K562 (cell line): ENCODE measurements at regions not wholly inside any gene's neighbourhood (a gene's known extent, or its start where the extent isn't known, plus 50 kb on each side); places are given as distances from the start of the nearest gene placed in this dataset.

ENCODE experiments used
- ATAC-seq: fragments of 200-7000 bp; cut with Tn5 transposase; 3 replicates; pipeline ENCODE4 v1.9.1; 2020; ENCODE audit warnings: moderate library complexity
- BruUV-seq: library from RNA; stranded (reverse); fragments of 400-500 nt; replicated peaks from 2 replicates; lab custom pipeline; 2021; lab: Mats Ljungman, UMichigan
- CTCF ChIA-PET: fragments of 300-600 bp; formaldehyde crosslinking; extraction: SDS; loops from one replicate; lab custom pipeline; 2021; ENCODE audit warnings: low intra/inter-chr PET ratio; lab: Yijun Ruan, JAX
- POLR2A ChIA-PET: fragments of 300-600, 350-650 bp; sonication (Branson Sonifier 250); formaldehyde crosslinking; extraction: SDS; loops from one replicate; lab custom pipeline; 2021; ENCODE audit warnings: antibody characterized with exemption, inconsistent platforms; lab: Yijun Ruan, JAX
- DNase-seq, 4 experiments: peaks; one replicate each; pipeline versions ENCODE4 v3.0.0 to v3.0.0-alpha.2; 2011 to 2018; ENCODE audit warnings: low spot score in 3 of 4, mixed read lengths in 3 of 4; ENCODE audit errors: extremely low read depth in 1 of 4
- FAIRE-seq: peaks from 2 replicates; lab custom pipeline; 2011; peaks lifted over from hg19 to GRCh38; lab: Jason Lieb, UNC
- H2AFZ ChIP-seq: 2 replicates; pipeline ENCODE4 v1.6.0; 2011; ENCODE audit warnings: low read depth, low read length, control low read depth, inconsistent platforms
- H3K27ac ChIP-seq: fragments of 200-600 bp; 3 replicates; pipeline ENCODE4 v1.8.0; 2011; ENCODE audit warnings: low read depth, mild to moderate bottlenecking, control low read depth, inconsistent platforms, low read length, moderate library complexity, mixed read lengths; ENCODE audit errors: extremely low read depth
- H3K27me3 ChIP-seq, 2 experiments: fragments of 300-600 bp in 1 of 2; 2 replicates in 1 of 2; 3 replicates in 1 of 2; pipeline versions ENCODE4 v1.6.0 to v1.8.0; 2011; ENCODE audit warnings: inconsistent platforms in 2 of 2, low read length in 2 of 2, mild to moderate bottlenecking in 1 of 2, mixed read lengths in 1 of 2, moderate library complexity in 1 of 2; ENCODE audit not compliant: control insufficient read depth in 2 of 2, insufficient read depth in 2 of 2
- H3K36me3 ChIP-seq: fragments of 300-600 bp; 3 replicates; pipeline ENCODE4 v1.8.0; 2011; ENCODE audit warnings: mild to moderate bottlenecking, low read length, inconsistent platforms; ENCODE audit not compliant: control insufficient read depth, insufficient read depth
- H3K4me1 ChIP-seq, 2 experiments: fragments of 200-600 bp in 1 of 2; replicated peaks in 1 of 2; 2 replicates in 1 of 2; 3 replicates in 1 of 2; pipeline versions ENCODE4 v1.5.1 to v1.8.0; 2011; ENCODE audit warnings: inconsistent platforms in 2 of 2, low read length in 2 of 2, mild to moderate bottlenecking in 1 of 2, mixed read lengths in 1 of 2, moderate library complexity in 1 of 2; ENCODE audit not compliant: control insufficient read depth in 2 of 2, insufficient read depth in 2 of 2
- H3K4me2 ChIP-seq: 2 replicates; pipeline ENCODE4 v1.6.1; 2011; ENCODE audit warnings: low read length, control low read depth, inconsistent platforms, mixed read lengths; ENCODE audit not compliant: insufficient read depth
- H3K4me3 ChIP-seq: fragments of 200-600 bp; sonication (generic), shearing (Covaris generic); 2 replicates; pipeline ENCODE4 v1.5.1; 2016; ENCODE audit warnings: control low read depth, inconsistent platforms
- H3K79me2 ChIP-seq: fragments of 200-600 bp; 3 replicates; pipeline ENCODE4 v1.8.0; 2011; ENCODE audit warnings: low read length, inconsistent platforms; ENCODE audit not compliant: control insufficient read depth, insufficient read depth
- H3K9ac ChIP-seq, 2 experiments: 2 replicates each; pipeline versions ENCODE4 v1.6.0 to v1.6.1; 2011; ENCODE audit warnings: low read depth in 2 of 2, low read length in 2 of 2, control low read depth in 1 of 2, inconsistent platforms in 1 of 2, mild to moderate bottlenecking in 1 of 2, mixed read lengths in 1 of 2; ENCODE audit not compliant: insufficient read depth in 1 of 2
- H3K9me1 ChIP-seq: one replicate; pipeline ENCODE4 v1.6.0; 2011; ENCODE audit warnings: inconsistent platforms, mild to moderate bottlenecking, low read length, moderate library complexity; ENCODE audit not compliant: control insufficient read depth, insufficient read depth
- H3K9me3 ChIP-seq: replicated peaks from 2 replicates; pipeline ENCODE4 v1.5.1; 2011; ENCODE audit warnings: low read depth, low read length, inconsistent platforms; ENCODE audit not compliant: control insufficient read depth, insufficient read depth
- H4K20me1 ChIP-seq: replicated peaks from 2 replicates; pipeline ENCODE4 v1.6.1; 2011; ENCODE audit warnings: low read length, inconsistent platforms, mixed read lengths; ENCODE audit not compliant: control insufficient read depth, insufficient read depth
- GATA2 ChIP-seq: sonication (generic); formaldehyde crosslinking; IDR thresholded peaks from 2 replicates; pipeline ENCODE4 v1.4.0; 2020; ENCODE audit warnings: mild to moderate bottlenecking, missing genetic modification reagents
- GTF3C2 ChIP-seq: IDR thresholded peaks from 3 replicates; pipeline ENCODE4 v1.6.1; 2011; ENCODE audit warnings: borderline replicate concordance, mild to moderate bottlenecking, moderate library complexity; ENCODE audit not compliant: insufficient read length; ENCODE audit errors: extremely low read depth
- HDAC1 ChIP-seq, 2 experiments: fragments of 450-650 bp; IDR thresholded peaks; 2 replicates each; pipeline ENCODE4 v1.6.1; 2016 to 2017; ENCODE audit warnings: inconsistent platforms in 1 of 2, mild to moderate bottlenecking in 1 of 2, moderate library complexity in 1 of 2
- MTA1 ChIP-seq: fragments of 450-650 bp; IDR thresholded peaks from 2 replicates; pipeline ENCODE4 v1.6.1; 2017; ENCODE audit warnings: borderline replicate concordance
- NCOA6 ChIP-seq: fragments of 450-650 bp; IDR thresholded peaks from 2 replicates; pipeline ENCODE4 v1.6.1; 2017; ENCODE audit warnings: mild to moderate bottlenecking
- PKNOX1 ChIP-seq: fragments of 450-650 bp; IDR thresholded peaks from 2 replicates; pipeline ENCODE4 v1.6.1; 2016
- POU5F1 ChIP-seq: fragments of 150-350 bp; IDR thresholded peaks from 2 replicates; pipeline ENCODE4 v1.6.1; 2014; ENCODE audit warnings: borderline replicate concordance, low read length, low read depth, mild to moderate bottlenecking; ENCODE audit not compliant: partially characterized antibody
- RREB1 ChIP-seq: fragments of 250-450 bp; sonication (Bioruptor Pico); IDR thresholded peaks from 2 replicates; pipeline ENCODE4 v1.4.0; 2020
- RUNX1 ChIP-seq: sonication (generic); IDR thresholded peaks from 2 replicates; pipeline ENCODE4 v1.6.1; 2016; ENCODE audit warnings: antibody characterized with exemption, low read depth
- SRF ChIP-seq, 2 experiments: fragments of 250-450, 450-650 bp in 1 of 2; sonication (Bioruptor Pico) in 1 of 2; sonication (generic) in 1 of 2; formaldehyde crosslinking; IDR thresholded peaks; 2 replicates each; pipeline versions ENCODE4 v1.5.0 to v1.5.1; 2020 to 2022; ENCODE audit warnings: mild to moderate bottlenecking in 1 of 2, missing genetic modification reagents in 1 of 2
- ZNF12 ChIP-seq: sonication (generic); formaldehyde crosslinking; IDR thresholded peaks from 2 replicates; pipeline ENCODE4 v1.4.0; 2020; ENCODE audit warnings: mild to moderate bottlenecking, missing genetic modification reagents
- ZNF41 ChIP-seq: fragments of 250-450 bp; sonication (Bioruptor Pico); conservative IDR thresholded peaks from 2 replicates; pipeline ENCODE4 v1.4.0; 2020; ENCODE audit warnings: mild to moderate bottlenecking
- WGBS: fragments of 100-300 bp; shearing (Covaris generic); methylation state at CpG from one replicate; pipeline ENCODE4 v1.1.6; 2016; ENCODE audit warnings: low coverage, mixed read lengths; ENCODE audit not compliant: insufficient coverage; ENCODE audit errors: missing lambda C conversion rate; 5-methylcytosine and 5-hydroxymethylcytosine counted together
- in situ Hi-C: fragments of 300-500 bp; cut with MboI; formaldehyde crosslinking; loops from 4 replicates; pipeline ENCODE4 v1.15.0; 2018; ENCODE audit warnings: inconsistent platforms, mixed read lengths
- intact Hi-C: fragments of 100-400 bp; cut with micrococcal nuclease; formaldehyde crosslinking; loops from 2 replicates; pipeline ENCODE4 v1.14.2; 2022

- no peak for ATAC-seq
- in situ Hi-C loops (no loop called here), intact Hi-C loops (no loop called here)
- Histone ChIP-seq H3K79me2 (no peaks in the 10 kb centered on the region), H3K4me3 (no peak overlapping the region), H3K27ac (no peak overlapping the region), H3K9me3 (no peaks in the 10 kb centered on the region), H3K36me3 (no peaks in the 10 kb centered on the region), H3K9me1 (no peaks in the 10 kb centered on the region), H3K27me3 (no peaks in the 10 kb centered on the region), H3K4me2 (no peak overlapping the region), H3K9ac (no peak overlapping the region), H2AFZ (no peak overlapping the region), H3K4me1 (no peaks in the 10 kb centered on the region), H4K20me1 (no peaks in the 10 kb centered on the region)
- WGBS, result 0% methylated on average over 3 of the region's 3 CpGs
- CTCF ChIA-PET, result no interaction called here
- no peak for DNase-seq
- FAIRE-seq, result no peak
- POLR2A ChIA-PET, result no interaction called here
- BruUV-seq, result no TSS peak
- TF ChIP-seq RUNX1 (no peak), GTF3C2 (no peak), NCOA6 (no peak), POU5F1 (no peak), MTA1 (no peak), RREB1 (CRISPR knock-in tag) (no peak), ZNF41 (no peak), GATA2 (no peak), PKNOX1 (no peak), SRF (CRISPR knock-in tag; IDR thresholded peaks at IDR 0.05) (no peak), HDAC1 (IDR thresholded peaks at IDR 0.05) (no peak), ZNF12 (CRISPR knock-in tag) (no peak)
These were observed 887.1 kb upstream of the AGA start for GRCh38 chr4:178329226-178329872.
